Activated T-cell treated with anti-CD3 and anti-CD28 coated beads, Interleukin-2, amount 50 U/mL, for 72 hours (primary cell): ENCODE measurements at regions not wholly inside any gene's neighbourhood (a gene's known extent, or its start where the extent isn't known, plus 50 kb on each side); places are given as distances from the start of the nearest gene placed in this dataset.

Experiments
- ATAC-seq, 2 donors: fragments of 150-1000 bp; cut with Tn5 transposase; replicated peaks in 1 of 2; 2 replicates each; pipeline ENCODE4 v1.10.0; 2021; ENCODE audit warnings: moderate library complexity in 2 of 2, mild to moderate bottlenecking in 1 of 2
- DNase-seq, 2 donors: peaks; one replicate each; pipeline ENCODE4 v3.0.0; 2021 to 2022; ENCODE audit warnings: mixed read lengths in 1 of 2
- H3K27ac Mint-ChIP-seq: one replicate; pipeline ENCODE4 v1.8.0; 2022; ENCODE audit warnings: mild to moderate bottlenecking, moderate library complexity, mixed read lengths
- H3K27me3 Mint-ChIP-seq: one replicate; pipeline ENCODE4 v1.8.0; 2022; ENCODE audit warnings: low read depth, mixed read lengths
- H3K36me3 Mint-ChIP-seq, 2 donors: one replicate each; pipeline ENCODE4 v1.8.0; 2022; ENCODE audit warnings: mixed read lengths in 2 of 2, mild to moderate bottlenecking in 1 of 2; ENCODE audit not compliant: insufficient read depth in 2 of 2
- H3K4me1 Mint-ChIP-seq: one replicate; pipeline ENCODE4 v1.8.0; 2022; ENCODE audit warnings: low read depth, mixed read lengths
- H3K4me3 Mint-ChIP-seq, 2 donors: one replicate each; pipeline ENCODE4 v1.8.0; 2022; ENCODE audit warnings: mild to moderate bottlenecking in 2 of 2, mixed read lengths in 2 of 2, moderate library complexity in 2 of 2
- H3K9me3 Mint-ChIP-seq, 2 donors: one replicate each; pipeline ENCODE4 v1.8.0; 2022; ENCODE audit warnings: mixed read lengths in 2 of 2

- no peaks in the 10 kb centered on the region for H3K27me3 Mint-ChIP-seq
- peak overlapping the region; percentile 78 to 95 for H3K4me3 Mint-ChIP-seq
- peaks cover 3% of the 10 kb centered on the region in 2 donors for H3K9me3 Mint-ChIP-seq
- DNase-seq: peak; percentile 54 to 66
- peak; percentile 59 to 60 for ATAC-seq
- H3K4me1 Mint-ChIP-seq: peaks cover 89% of the 10 kb centered on the region
- H3K27ac Mint-ChIP-seq: peak overlapping the region; percentile 98
- peaks cover 2 to 6% of the 10 kb centered on the region in 2 donors for H3K36me3 Mint-ChIP-seq
Observed at GRCh38 chr21:33976082-33977016, 60.7 kb upstream of the ATP5PO start.

DNA sequence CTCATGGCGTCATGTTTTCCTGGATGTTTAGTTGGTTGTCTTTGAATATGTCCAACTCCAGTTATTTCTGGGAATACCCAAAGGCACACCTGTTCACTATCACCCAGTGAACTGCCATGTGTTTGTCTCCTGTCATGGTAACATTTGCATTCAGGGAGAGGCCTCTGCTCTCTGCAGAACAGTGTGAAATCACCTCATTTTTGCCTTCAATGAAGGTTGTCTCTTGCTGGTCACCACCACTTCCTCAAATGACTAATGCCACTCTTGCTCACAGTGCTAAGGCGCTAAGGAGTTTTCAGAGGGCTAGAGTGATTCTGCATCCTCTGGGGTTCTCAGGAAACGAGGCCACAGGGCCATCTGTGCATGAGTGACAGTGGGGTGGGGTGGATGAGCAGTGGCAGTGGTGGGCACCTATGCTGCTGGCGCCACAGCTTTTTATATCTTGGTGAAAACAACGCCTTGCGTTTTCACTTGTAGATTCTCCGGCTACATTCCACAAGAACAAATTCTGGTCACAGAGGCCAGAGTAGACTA, 60.0 kb upstream of the ATP5PO start:
- H3K27ac Mint-ChIP-seq: peak overlapping the region; percentile 98
- DNase-seq (peak; percentile 81 to 88), ATAC-seq (peak; percentile 85 to 89)
- H3K4me3 Mint-ChIP-seq: peak overlapping the region; percentile 78 to 95
- H3K4me1 Mint-ChIP-seq: peaks cover 82% of the 10 kb centered on the region
- H3K36me3 Mint-ChIP-seq: peaks cover 2 to 6% of the 10 kb centered on the region in 2 donors
- H3K9me3 Mint-ChIP-seq: peaks cover 3% of the 10 kb centered on the region in 2 donors
- no peaks in the 10 kb centered on the region for H3K27me3 Mint-ChIP-seq

GRCh38 chr21:33974513-33975468, 59.2 kb upstream of the ATP5PO start:
- peaks cover 3% of the 10 kb centered on the region in 2 donors for H3K9me3 Mint-ChIP-seq
- H3K27ac Mint-ChIP-seq: peak overlapping the region; percentile 98
- H3K4me3 Mint-ChIP-seq: peak overlapping the region; percentile 78 to 95
- H3K4me1 Mint-ChIP-seq: peaks cover 74% of the 10 kb centered on the region
- H3K27me3 Mint-ChIP-seq: no peaks in the 10 kb centered on the region
- H3K36me3 Mint-ChIP-seq: peaks cover 2 to 6% of the 10 kb centered on the region in 2 donors
- DNase-seq (no peak), ATAC-seq (peak; percentile 38 to 40)

- H3K36me3 Mint-ChIP-seq: peaks cover 5 to 6% of the 10 kb centered on the region in 2 donors
- peaks cover 60% of the 10 kb centered on the region for H3K4me1 Mint-ChIP-seq
- DNase-seq (no peak), ATAC-seq (no peak)
- peaks cover 3% of the 10 kb centered on the region in 2 donors for H3K9me3 Mint-ChIP-seq
- H3K27ac Mint-ChIP-seq: no peak overlapping the region
- H3K27me3 Mint-ChIP-seq: no peaks in the 10 kb centered on the region
- H3K4me3 Mint-ChIP-seq: no peak overlapping the region
Observed at GRCh38 chr21:33973268-33973667, 57.7 kb upstream of the ATP5PO start.

GRCh38 chr21:33972539-33972938, 56.9 kb upstream of the ATP5PO start:
- ATAC-seq (no peak), DNase-seq (no peak)
- H3K4me3 Mint-ChIP-seq: no peak overlapping the region
- H3K36me3 Mint-ChIP-seq: peaks cover 5 to 6% of the 10 kb centered on the region in 2 donors
- no peak overlapping the region for H3K27ac Mint-ChIP-seq
- H3K27me3 Mint-ChIP-seq: no peaks in the 10 kb centered on the region
- H3K4me1 Mint-ChIP-seq: peaks cover 56% of the 10 kb centered on the region
- peaks cover 3% of the 10 kb centered on the region in 2 donors for H3K9me3 Mint-ChIP-seq

DNA sequence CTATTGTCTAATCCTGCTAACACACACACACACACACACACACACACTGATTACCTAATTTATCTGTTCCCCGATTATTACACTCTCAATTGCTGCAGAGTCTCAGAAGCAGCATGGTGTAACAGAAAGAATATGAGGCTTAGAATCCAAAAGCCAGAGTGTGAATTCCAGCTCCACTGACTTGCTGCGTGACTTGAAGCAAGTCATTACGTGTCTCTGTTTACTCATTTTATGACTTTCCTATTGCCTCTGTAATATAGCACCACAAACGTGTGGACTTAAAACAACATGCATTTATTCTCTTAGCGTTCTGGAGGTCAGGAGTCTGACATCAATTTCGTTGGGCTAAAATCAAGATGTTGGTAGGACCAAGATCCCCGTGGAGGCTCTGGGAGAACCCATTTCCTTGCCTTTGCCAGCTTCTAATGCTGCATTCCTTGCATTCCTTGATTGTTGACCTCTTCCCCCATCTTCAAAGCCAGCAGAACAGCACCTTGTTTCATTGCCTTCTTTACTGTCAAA, 55.9 kb upstream of the ATP5PO start:
- H3K27ac Mint-ChIP-seq: no peak overlapping the region
- H3K36me3 Mint-ChIP-seq: peaks cover 5 to 6% of the 10 kb centered on the region in 2 donors
- H3K9me3 Mint-ChIP-seq: peaks cover 3% of the 10 kb centered on the region in 2 donors
- H3K27me3 Mint-ChIP-seq: no peaks in the 10 kb centered on the region
- DNase-seq (no peak), ATAC-seq (no peak)
- H3K4me1 Mint-ChIP-seq: peaks cover 51% of the 10 kb centered on the region
- no peak overlapping the region for H3K4me3 Mint-ChIP-seq

DNA sequence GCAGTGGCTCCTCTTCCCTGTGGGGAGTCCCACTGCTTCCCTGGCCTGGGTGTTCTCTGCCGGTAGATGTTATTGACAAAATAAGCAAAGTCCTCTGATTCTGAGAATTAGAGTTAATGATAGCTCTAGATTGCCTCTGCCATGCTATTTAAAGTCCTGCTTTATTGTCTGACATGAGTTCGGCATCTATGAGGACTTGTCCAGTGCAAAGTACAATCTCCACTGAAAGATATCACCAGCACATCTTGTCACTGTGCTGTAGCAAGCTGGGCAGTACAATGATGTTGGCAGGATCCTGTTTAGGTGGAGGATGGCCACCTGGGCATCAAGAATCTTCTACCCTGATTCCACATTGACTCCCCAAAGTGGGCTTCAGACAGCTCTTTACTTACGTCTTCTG, 54.0 kb upstream of the ATP5PO start:
- Mint-ChIP-seq H3K36me3 (peaks cover 0 to 2% of the 10 kb centered on the region in 2 donors), H3K4me3 (no peak overlapping the region), H3K9me3 (no peaks in the 10 kb centered on the region), H3K4me1 (peaks cover 32% of the 10 kb centered on the region), H3K27me3 (no peaks in the 10 kb centered on the region), H3K27ac (no peak overlapping the region)
- no peak for DNase-seq
- ATAC-seq: no peak

DNA sequence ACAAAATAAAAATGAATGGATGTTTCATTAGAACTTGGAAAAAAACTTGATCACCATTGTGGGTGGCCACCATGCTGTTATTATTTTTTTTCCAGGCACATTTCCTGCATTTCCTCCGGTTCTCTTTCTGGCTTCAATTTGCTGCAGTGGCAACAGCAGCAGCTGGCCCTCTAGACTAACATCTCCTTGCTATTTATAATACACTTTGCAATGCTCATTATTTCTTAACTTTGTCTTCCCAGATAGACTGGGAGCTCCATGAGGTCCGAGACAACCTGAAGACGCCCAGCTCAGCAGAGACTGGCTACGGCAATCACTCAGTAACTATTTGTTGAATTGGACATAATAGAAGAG, 53.4 kb upstream of the ATP5PO start:
- Mint-ChIP-seq H3K4me1 (peaks cover 31% of the 10 kb centered on the region), H3K9me3 (no peaks in the 10 kb centered on the region), H3K27me3 (no peaks in the 10 kb centered on the region), H3K27ac (no peak overlapping the region), H3K4me3 (no peak overlapping the region), H3K36me3 (peaks cover 0 to 2% of the 10 kb centered on the region in 2 donors)
- no peak for ATAC-seq
- no peak for DNase-seq

DNA sequence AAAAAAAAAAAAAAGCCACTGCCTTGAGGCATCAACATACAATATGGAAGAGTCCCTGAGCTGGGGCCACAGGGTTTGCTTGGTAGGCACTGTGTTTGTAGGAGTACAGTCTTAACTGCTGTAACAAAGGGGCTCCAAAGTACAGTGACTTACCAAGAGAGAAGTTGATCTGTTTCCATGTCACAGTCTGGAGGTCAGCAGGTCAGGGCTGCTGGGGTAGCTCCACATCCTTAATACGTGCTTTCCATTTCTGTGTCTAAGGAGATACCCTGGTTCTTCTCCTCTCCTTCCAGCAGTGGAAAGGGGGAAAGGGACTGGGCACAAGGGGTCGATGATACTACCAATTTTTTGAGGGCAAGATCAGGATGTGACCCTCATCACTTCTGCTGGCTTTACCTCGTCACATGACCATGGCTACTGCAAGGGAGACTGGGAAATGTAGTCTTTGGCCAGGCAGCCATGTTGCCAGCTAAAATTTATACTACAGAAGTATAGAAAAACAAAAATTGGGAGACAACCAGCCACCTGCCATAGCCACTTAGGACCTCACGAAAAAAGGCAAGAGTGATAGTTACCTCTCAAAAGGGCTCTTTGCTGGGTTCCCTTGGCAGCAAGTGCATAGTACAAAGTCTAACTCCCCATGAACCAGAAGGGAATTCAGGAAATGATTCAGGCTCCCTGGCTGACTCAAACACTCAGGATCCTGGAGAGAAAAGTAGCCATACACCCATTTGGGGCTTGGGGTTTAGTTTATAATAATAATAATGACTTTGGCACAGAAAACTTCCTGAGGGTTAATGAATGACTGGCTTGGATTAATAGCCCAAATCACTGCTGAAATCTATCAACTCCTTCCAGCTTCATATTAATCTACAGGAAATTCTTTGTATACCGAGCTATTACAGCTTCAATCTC, 52.7 kb upstream of the ATP5PO start:
- Mint-ChIP-seq H3K4me1 (peaks cover 31% of the 10 kb centered on the region), H3K27me3 (no peaks in the 10 kb centered on the region), H3K9me3 (no peaks in the 10 kb centered on the region), H3K4me3 (no peak overlapping the region), H3K36me3 (peaks cover 0 to 2% of the 10 kb centered on the region in 2 donors), H3K27ac (no peak overlapping the region)
- ATAC-seq (peak; percentile 51 to 72), DNase-seq (no peak)

DNA sequence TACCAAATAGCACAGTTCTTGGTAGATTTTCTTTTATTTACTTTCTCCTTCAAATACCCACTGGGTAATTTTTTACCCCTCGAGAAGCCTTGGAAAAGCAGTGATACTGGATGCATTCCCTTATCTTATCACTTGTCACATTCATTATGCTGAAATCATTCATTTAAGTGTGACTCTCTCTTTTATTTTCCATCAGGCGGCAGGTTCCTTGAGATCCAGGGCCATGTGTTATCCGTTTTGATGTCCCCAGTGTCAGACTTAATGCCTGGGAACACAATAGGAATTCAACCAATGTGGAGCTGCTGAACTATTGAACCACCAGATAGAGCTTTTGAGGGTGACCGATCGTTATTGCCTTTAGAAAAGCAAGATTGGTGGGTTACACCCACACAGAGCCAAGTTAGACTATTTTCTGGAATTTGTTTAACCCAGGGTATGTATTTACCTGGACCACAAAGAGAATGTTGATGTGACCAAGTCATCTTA, 51.5 kb upstream of the ATP5PO start:
- no peak overlapping the region for H3K4me3 Mint-ChIP-seq
- no peak for DNase-seq
- no peak for ATAC-seq
- peaks cover 7 to 10% of the 10 kb centered on the region in 2 donors for H3K36me3 Mint-ChIP-seq
- H3K9me3 Mint-ChIP-seq: peaks cover 0 to 5% of the 10 kb centered on the region in 2 donors
- no peak overlapping the region for H3K27ac Mint-ChIP-seq
- peaks cover 27% of the 10 kb centered on the region for H3K4me1 Mint-ChIP-seq
- no peaks in the 10 kb centered on the region for H3K27me3 Mint-ChIP-seq

GRCh38 chr21:33966324-33966949, 50.8 kb upstream of the ATP5PO start:
- H3K36me3 Mint-ChIP-seq: peaks cover 7 to 13% of the 10 kb centered on the region in 2 donors
- H3K9me3 Mint-ChIP-seq: peaks cover 2 to 5% of the 10 kb centered on the region in 2 donors
- no peak overlapping the region for H3K4me3 Mint-ChIP-seq
- H3K27me3 Mint-ChIP-seq: no peaks in the 10 kb centered on the region
- DNase-seq (no peak), ATAC-seq (no peak)
- peaks cover 21% of the 10 kb centered on the region for H3K4me1 Mint-ChIP-seq
- H3K27ac Mint-ChIP-seq: no peak overlapping the region
